RWPE1 (cell line): ENCODE measurements at regions not wholly inside any gene's neighbourhood (a gene's known extent, or its start where the extent isn't known, plus 50 kb on each side); places are given as distances from the start of the nearest gene placed in this dataset.

Source experiments
- CTCF ChIA-PET: fragments of 350-600 bp; sonication (Branson Sonifier 250); formaldehyde crosslinking; extraction: SDS; loops from one replicate; lab custom pipeline; 2021; lab: Yijun Ruan, JAX
- POLR2A ChIA-PET: fragments of 400-600 bp; formaldehyde crosslinking; extraction: SDS; loops from one replicate; lab custom pipeline; 2020; ENCODE audit warnings: antibody characterized with exemption; ENCODE audit not compliant: low non-redundant PET; lab: Yijun Ruan, JAX
- DNase-seq: peaks from one replicate; pipeline ENCODE4 v3.0.0; 2012; ENCODE audit warnings: low spot score
- H3K27ac ChIP-seq: fragments of 450-650 bp; 2 replicates; pipeline ENCODE4 v1.5.1; 2017
- TF ChIP-seq, protein P1 (sequence below): fragments of 450-650 bp; conservative IDR thresholded peaks from 2 replicates; pipeline ENCODE4 v1.5.1; 2017; ENCODE audit warnings: low read depth, mild to moderate bottlenecking

DNA sequence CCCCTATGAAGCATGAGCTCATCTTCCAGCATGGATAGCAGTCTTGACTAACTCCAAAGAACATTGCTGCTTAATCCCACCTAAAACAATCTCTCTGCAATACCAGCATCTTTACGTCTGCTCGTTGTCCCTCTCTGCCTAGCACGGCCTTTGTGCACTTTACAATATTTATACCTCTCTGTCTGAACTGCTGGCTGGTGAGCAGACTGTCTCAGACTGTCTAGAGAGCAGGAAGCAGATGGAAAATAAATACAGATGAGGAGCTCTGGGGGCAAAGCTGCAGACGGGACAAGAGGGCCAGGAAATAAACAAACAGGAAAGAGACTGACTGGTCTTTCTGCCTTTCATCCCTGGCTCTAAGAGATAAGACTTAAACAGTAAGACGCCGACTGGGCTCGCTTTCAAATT, 224.8 kb downstream of the ENC1 start:
- DNase-seq = no peak
- CTCF ChIA-PET = interaction anchor here (0.9 kb wide), 1 partner anchor 63 kb away, joined by 3 read pairs; no protein-coding TSS in a partner anchor
- POLR2A ChIA-PET = no interaction called here
- TF ChIP-seq, protein P1, sequence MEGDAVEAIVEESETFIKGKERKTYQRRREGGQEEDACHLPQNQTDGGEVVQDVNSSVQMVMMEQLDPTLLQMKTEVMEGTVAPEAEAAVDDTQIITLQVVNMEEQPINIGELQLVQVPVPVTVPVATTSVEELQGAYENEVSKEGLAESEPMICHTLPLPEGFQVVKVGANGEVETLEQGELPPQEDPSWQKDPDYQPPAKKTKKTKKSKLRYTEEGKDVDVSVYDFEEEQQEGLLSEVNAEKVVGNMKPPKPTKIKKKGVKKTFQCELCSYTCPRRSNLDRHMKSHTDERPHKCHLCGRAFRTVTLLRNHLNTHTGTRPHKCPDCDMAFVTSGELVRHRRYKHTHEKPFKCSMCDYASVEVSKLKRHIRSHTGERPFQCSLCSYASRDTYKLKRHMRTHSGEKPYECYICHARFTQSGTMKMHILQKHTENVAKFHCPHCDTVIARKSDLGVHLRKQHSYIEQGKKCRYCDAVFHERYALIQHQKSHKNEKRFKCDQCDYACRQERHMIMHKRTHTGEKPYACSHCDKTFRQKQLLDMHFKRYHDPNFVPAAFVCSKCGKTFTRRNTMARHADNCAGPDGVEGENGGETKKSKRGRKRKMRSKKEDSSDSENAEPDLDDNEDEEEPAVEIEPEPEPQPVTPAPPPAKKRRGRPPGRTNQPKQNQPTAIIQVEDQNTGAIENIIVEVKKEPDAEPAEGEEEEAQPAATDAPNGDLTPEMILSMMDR = no peak
- no peak overlapping the region for H3K27ac ChIP-seq

DNA sequence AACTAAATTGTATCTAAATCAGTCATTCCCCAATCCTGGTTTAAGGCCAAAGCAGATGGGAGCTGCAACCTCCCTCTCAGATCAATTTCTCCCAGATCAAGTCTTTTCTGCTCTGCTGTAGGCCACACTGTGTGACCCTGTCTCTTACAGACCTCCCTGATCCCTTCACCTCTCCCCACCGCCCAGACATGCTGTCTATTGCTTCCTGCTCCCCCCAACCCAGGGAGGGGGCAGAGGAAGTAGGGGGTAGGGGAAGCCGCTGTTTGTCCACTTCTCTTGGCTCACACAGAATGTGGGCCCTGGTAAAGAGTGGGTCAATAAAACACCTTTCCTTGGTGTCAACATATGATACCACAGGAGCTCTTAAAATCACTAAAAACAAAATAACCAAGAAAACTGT, 226.3 kb downstream of the ENC1 start:
- DNase-seq = no peak
- TF ChIP-seq, protein P1 = no peak
- H3K27ac ChIP-seq = no peak overlapping the region
- CTCF ChIA-PET = no interaction called here
- POLR2A ChIA-PET = no interaction called here

DNA sequence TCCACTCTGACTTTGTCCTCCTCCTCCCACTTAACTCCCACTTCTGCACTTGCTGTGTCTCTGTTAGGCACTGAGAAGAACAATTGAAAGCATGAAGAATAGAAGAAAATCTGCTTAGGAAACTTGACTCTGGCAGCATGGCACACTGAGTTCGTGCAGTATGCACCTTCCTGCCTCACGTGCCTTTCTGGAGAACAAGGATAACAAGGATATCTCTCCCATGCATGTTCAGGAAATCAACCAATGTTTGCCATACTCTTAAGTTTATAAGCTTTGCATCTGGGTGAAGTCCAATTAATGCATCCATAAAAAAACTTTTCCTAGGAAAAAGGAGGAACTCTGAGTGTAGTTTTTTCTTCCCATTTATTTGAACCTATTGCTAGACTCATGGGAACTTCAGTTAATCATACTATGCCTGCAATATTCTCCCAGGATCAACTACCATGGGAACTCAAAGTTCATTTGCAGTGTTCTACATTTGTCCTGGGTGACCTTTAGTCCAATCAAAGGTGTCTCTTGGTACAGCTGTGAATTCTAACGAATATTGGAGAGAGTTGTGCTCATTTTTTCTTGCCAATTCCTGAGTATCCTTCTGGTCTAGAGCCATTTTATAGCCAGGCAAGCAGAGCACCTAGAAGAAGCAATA, 227.0 kb downstream of the ENC1 start:
- ChIA-PET CTCF (no interaction called here), POLR2A (no interaction called here)
- DNase-seq = no peak
- TF ChIP-seq, protein P1 = no peak
- H3K27ac ChIP-seq = no peak overlapping the region

DNA sequence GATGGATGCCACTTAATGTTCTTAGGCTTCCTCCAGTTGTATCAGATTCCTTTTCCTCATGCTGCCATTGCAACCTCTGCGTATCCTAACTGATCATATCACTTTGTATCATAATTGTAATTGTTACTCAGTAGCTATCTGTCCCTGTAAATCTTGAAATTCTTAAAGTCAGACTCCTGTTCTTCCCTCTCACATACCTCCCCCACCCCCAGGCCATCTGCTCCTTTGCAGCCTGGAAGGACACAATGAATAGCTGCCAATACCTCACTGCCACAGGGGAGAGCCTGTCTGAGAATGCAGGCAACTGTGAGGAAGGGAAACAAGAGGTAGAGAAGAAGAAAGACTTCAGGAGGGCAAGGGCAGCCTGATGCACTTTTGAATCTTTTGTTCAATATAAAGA, 228.5 kb downstream of the ENC1 start:
- H3K27ac ChIP-seq = no peak overlapping the region
- TF ChIP-seq, protein P1 = no peak
- ChIA-PET CTCF (interaction anchor here (0.7 kb wide), 1 partner anchor 104 kb away, joined by 4 read pairs; no protein-coding TSS in a partner anchor), POLR2A (no interaction called here)
- DNase-seq = no peak

DNA sequence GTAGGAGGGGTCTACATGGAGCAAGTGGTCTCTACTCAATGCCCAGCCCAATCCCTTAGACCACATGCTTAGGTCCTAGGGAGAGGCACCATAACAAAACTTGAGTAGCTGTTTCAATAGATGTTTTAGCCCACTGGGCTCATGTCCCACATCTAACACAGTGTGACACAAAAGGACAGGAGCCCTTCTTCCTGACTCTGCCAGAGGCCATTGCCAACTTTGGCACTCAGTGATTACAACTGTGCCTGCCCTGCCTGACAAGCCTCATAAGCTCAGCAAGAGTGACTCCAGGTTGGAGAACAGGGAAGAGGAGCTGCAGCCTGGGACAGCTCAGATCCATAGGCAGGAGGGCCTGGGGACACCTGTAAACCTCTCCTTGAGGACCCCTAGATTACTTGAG, 230.8 kb downstream of the ENC1 start:
- ChIA-PET POLR2A (no interaction called here), CTCF (no interaction called here)
- no peak for DNase-seq
- H3K27ac ChIP-seq = no peak overlapping the region
- TF ChIP-seq, protein P1 = no peak

DNA sequence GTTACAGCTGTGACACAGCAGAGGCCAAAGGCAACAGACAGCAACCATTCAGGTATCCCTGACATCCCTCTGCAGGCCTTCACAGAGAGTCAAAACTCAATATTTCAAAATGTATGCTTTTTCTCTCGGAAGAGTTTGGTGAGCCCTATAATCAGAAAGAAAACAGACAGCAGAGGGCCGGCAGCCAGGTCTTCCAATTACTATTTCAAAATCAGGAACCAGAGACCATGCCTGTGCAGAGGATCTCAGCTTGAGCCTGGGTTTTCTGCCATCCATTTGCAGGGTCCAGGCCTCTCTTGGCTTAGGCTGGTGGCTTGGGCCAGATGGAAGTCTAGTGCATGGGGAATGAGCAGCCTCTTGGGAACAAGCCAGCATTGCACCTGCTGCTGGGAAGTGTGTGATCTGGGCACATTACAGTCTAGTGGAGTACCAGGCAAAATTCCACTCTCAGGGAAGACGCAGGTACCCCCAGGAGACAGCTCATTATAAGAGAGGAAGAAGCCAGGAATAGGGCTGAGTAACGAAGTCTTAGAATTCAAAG, 231.3 kb downstream of the ENC1 start:
- ChIA-PET CTCF (interaction anchor here (0.6 kb wide), 1 partner anchor 18 kb away, joined by 4 read pairs; no protein-coding TSS in a partner anchor), POLR2A (no interaction called here)
- H3K27ac ChIP-seq = no peak overlapping the region
- TF ChIP-seq, protein P1 = no peak
- no peak for DNase-seq
